OCI-LY7 (cell line): ENCODE measurements at regions not wholly inside any gene's neighbourhood (a gene's known extent, or its start where the extent isn't known, plus 50 kb on each side); places are given as distances from the start of the nearest gene placed in this dataset.

Experiments used
- BruUV-seq: library from RNA; stranded (reverse); fragments of 400-500 nt; replicated peaks from 2 replicates; lab custom pipeline; 2021; lab: Mats Ljungman, UMichigan
- CTCF ChIA-PET: fragments of 300-600 bp; sonication (Branson Sonifier 250); formaldehyde crosslinking; loops from one replicate; lab custom pipeline; 2022; ENCODE audit warnings: antibody characterized with exemption; ENCODE audit not compliant: unreplicated experiment; lab: Charles Lee
- POLR2A ChIA-PET: fragments of 300-600 bp; sonication (Branson Sonifier 250); formaldehyde crosslinking; loops from one replicate; lab custom pipeline; 2022; ENCODE audit warnings: antibody characterized with exemption; lab: Charles Lee
- DNase-seq: peaks from one replicate; pipeline ENCODE4 v3.0.0-alpha.2; 2015; ENCODE audit warnings: low spot score
- H2AFZ ChIP-seq: fragments of 200-600 bp; sonication (generic), shearing (Covaris generic); 2 replicates; pipeline ENCODE4 v1.6.1; 2014; ENCODE audit warnings: mild to moderate bottlenecking, antibody characterized with exemption, low read length, moderate library complexity
- H3K27ac ChIP-seq: fragments of 200-600 bp; sonication (generic); 2 replicates; pipeline ENCODE4 v1.5.1; 2014; ENCODE audit warnings: mixed run types, low read depth, mild to moderate bottlenecking, moderate library complexity, low read length, inconsistent platforms; ENCODE audit not compliant: poor library complexity, severe bottlenecking
- H3K36me3 ChIP-seq: fragments of 200-600 bp; sonication (generic); 2 replicates; pipeline ENCODE4 v1.6.1; 2014; ENCODE audit warnings: mild to moderate bottlenecking, antibody characterized with exemption, low read length, moderate library complexity, mixed read lengths; ENCODE audit not compliant: insufficient read depth
- H3K4me1 ChIP-seq: fragments of 200-600 bp; sonication (generic); 2 replicates; pipeline ENCODE4 v1.5.1; 2014; ENCODE audit warnings: mild to moderate bottlenecking, low read length; ENCODE audit not compliant: insufficient read depth, poor library complexity, severe bottlenecking
- H3K4me2 ChIP-seq: fragments of 200-600 bp; sonication (generic); 2 replicates; pipeline ENCODE4 v1.6.1; 2014; ENCODE audit warnings: mild to moderate bottlenecking, low read length
- H3K4me3 ChIP-seq: fragments of 200-600 bp; sonication (generic); 2 replicates; pipeline ENCODE4 v1.5.1; 2014; ENCODE audit warnings: mild to moderate bottlenecking, low read depth, low read length; ENCODE audit not compliant: poor library complexity, severe bottlenecking
- H3K79me2 ChIP-seq: fragments of 200-600 bp; sonication (generic); 2 replicates; pipeline ENCODE4 v1.6.1; 2016; ENCODE audit warnings: low read depth, mild to moderate bottlenecking, low read length, moderate library complexity, mixed read lengths; ENCODE audit not compliant: insufficient read depth
- H3K9me2 ChIP-seq: fragments of 200-600 bp; sonication (generic); 2 replicates; pipeline ENCODE4 v1.6.1; 2016; ENCODE audit warnings: mild to moderate bottlenecking, low read length, mixed read lengths; ENCODE audit not compliant: insufficient read depth
- H3K9me3 ChIP-seq: fragments of 200-600 bp; sonication (generic); 2 replicates; pipeline ENCODE4 v1.6.1; 2014; ENCODE audit warnings: mild to moderate bottlenecking, mixed run types, low read length, mixed read lengths
- H4K20me1 ChIP-seq: fragments of 200-600 bp; sonication (generic); 2 replicates; pipeline ENCODE4 v1.6.1; 2014; ENCODE audit warnings: mild to moderate bottlenecking, antibody characterized with exemption, low read length, moderate library complexity, mixed read lengths; ENCODE audit not compliant: insufficient read depth
- CTCF ChIP-seq: fragments of 200-600 bp; sonication (generic); conservative IDR thresholded peaks from 2 replicates; pipeline ENCODE4 v1.5.1; 2014; ENCODE audit warnings: mild to moderate bottlenecking, antibody characterized with exemption, low read length, moderate library complexity, mixed read lengths
- EZH2phosphoT487 ChIP-seq: fragments of 200-600 bp; sonication (generic); IDR thresholded peaks from 2 replicates; pipeline ENCODE4 v1.6.1; 2018; ENCODE audit warnings: low read depth, borderline replicate concordance, mild to moderate bottlenecking, mixed run types, antibody characterized with exemption, low read length, moderate library complexity, mixed read lengths
- intact Hi-C: fragments of 100-400 bp; cut with micrococcal nuclease; formaldehyde crosslinking; loops from one replicate; pipeline ENCODE4 v1.10.0; 2022; ENCODE audit not compliant: unreplicated experiment

GRCh38 chr7:81187753-81188152 is 268.9 kb upstream of the SEMA3C start:
- BruUV-seq, result no TSS peak
- intact Hi-C loops, result no loop called here
- H3K36me3 ChIP-seq, result no peaks in the 10 kb centered on the region
- H3K4me3 ChIP-seq, result no peak overlapping the region
- no peak overlapping the region for H3K27ac ChIP-seq
- no peaks in the 10 kb centered on the region for H3K9me2 ChIP-seq
- no peaks in the 10 kb centered on the region for H3K4me1 ChIP-seq
- H3K4me2 ChIP-seq, result no peak overlapping the region
- no peak for TF ChIP-seq CTCF
- no peak for TF ChIP-seq EZH2phosphoT487
- H3K79me2 ChIP-seq, result no peaks in the 10 kb centered on the region
- DNase-seq, result no peak
- H4K20me1 ChIP-seq, result no peaks in the 10 kb centered on the region
- CTCF ChIA-PET, result no interaction called here
- no peak overlapping the region for H2AFZ ChIP-seq
- POLR2A ChIA-PET, result no interaction called here
- no peaks in the 10 kb centered on the region for H3K9me3 ChIP-seq

- Histone ChIP-seq H3K4me2 (no peak overlapping the region), H3K79me2 (no peaks in the 10 kb centered on the region), H3K4me1 (no peaks in the 10 kb centered on the region), H3K4me3 (no peak overlapping the region), H3K36me3 (no peaks in the 10 kb centered on the region), H4K20me1 (no peaks in the 10 kb centered on the region), H3K27ac (no peak overlapping the region), H3K9me3 (no peaks in the 10 kb centered on the region), H2AFZ (no peak overlapping the region), H3K9me2 (no peaks in the 10 kb centered on the region)
- ChIA-PET CTCF (no interaction called here), POLR2A (interaction anchor here (0.6 kb wide), 1 partner anchor 1931 kb away, joined by 3 read pairs; no protein-coding TSS in a partner anchor)
- BruUV-seq, result no TSS peak
- TF ChIP-seq EZH2phosphoT487, result no peak
- no peak for TF ChIP-seq CTCF
- no peak for DNase-seq
- intact Hi-C loops, result no loop called here
These were observed 267.8 kb upstream of the SEMA3C start for GRCh38 chr7:81186691-81187090.

DNA sequence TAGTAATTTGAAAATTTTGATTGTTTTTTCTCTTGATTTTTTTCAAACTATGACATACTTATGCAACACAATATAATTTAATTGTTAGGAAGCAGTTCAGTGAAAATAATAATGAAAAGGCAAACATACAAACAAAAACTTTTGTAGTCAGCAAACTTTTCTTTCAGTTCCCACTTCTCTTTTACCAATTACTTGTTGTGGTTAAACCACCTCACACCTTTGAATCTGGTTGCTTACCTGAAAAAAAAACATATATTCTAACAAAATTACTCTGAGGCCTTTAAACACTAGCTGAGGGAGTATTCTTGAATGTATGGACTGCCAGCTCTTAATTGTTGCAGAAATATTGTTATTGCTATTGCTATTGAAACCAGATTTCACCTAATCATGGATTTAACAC is 266.2 kb upstream of the SEMA3C start:
- no peak overlapping the region for H2AFZ ChIP-seq
- H3K9me2 ChIP-seq, result no peaks in the 10 kb centered on the region
- TF ChIP-seq EZH2phosphoT487, result no peak
- TF ChIP-seq CTCF, result no peak
- H3K4me3 ChIP-seq, result no peak overlapping the region
- H3K36me3 ChIP-seq, result no peaks in the 10 kb centered on the region
- no peaks in the 10 kb centered on the region for H4K20me1 ChIP-seq
- intact Hi-C loops, result no loop called here
- POLR2A ChIA-PET, result no interaction called here
- CTCF ChIA-PET, result no interaction called here
- no peak overlapping the region for H3K27ac ChIP-seq
- H3K9me3 ChIP-seq, result no peaks in the 10 kb centered on the region
- H3K4me2 ChIP-seq, result no peak overlapping the region
- no peaks in the 10 kb centered on the region for H3K4me1 ChIP-seq
- no peaks in the 10 kb centered on the region for H3K79me2 ChIP-seq
- no TSS peak for BruUV-seq
- DNase-seq, result no peak
